ENCODE measurements at regions not wholly inside any gene's neighbourhood (a gene's known extent, or its start where the extent isn't known, plus 50 kb on each side); places are given as distances from the start of the nearest gene placed in this dataset.
"Not testable (repeated sequence)": the region's sequence is repeated elsewhere in the genome, so short reads cannot be mapped to it uniquely, and the experiment has no call there.

- DNase-seq = no peak
Observed at GRCh38 chr14:50020184-50020583, 96.2 kb downstream of the VCPKMT start.

DNA sequence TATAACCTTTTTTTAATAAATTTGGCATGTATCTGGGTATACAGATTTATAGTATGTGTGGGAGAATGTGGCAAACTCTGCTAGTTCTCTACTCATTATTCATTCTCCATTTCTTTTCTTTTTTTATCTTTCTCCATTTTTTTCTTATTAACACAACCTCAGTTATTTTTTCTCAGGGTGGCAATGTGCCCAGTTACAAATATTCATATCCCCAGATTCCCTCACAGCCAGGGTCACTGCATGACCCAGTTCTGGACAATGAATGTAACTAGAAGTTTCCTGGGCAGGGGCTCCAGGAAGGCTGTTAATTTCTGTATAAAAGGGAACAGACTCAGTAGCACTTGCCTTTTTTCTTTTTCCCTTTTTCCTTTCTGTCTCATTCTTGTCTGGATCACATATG, 95.6 kb downstream of the VCPKMT start:
- peak; percentile 55 for DNase-seq

GRCh38 chr14:50021261-50022031, 94.9 kb downstream of the VCPKMT start:
- no peak for DNase-seq

DNA sequence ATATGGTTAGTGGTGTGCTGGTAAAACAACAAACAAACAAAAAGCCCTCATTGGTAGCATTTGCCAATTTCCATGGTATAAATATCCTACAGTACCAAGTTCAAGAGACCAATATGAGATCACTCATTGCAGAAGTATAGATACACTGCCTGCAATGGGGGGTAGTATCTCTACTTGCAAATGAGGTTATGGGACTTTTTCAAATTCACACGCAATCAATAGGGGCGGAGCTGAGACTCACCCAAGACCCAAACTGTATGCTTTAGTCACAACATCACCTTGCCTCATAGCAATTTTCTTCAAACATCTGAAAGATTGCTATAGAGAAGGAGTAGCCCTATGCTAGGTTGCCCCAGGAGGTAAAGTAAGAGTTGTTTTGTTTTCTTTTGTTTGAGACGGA, 93.7 kb downstream of the VCPKMT start:
- DNase-seq = no peak

DNA sequence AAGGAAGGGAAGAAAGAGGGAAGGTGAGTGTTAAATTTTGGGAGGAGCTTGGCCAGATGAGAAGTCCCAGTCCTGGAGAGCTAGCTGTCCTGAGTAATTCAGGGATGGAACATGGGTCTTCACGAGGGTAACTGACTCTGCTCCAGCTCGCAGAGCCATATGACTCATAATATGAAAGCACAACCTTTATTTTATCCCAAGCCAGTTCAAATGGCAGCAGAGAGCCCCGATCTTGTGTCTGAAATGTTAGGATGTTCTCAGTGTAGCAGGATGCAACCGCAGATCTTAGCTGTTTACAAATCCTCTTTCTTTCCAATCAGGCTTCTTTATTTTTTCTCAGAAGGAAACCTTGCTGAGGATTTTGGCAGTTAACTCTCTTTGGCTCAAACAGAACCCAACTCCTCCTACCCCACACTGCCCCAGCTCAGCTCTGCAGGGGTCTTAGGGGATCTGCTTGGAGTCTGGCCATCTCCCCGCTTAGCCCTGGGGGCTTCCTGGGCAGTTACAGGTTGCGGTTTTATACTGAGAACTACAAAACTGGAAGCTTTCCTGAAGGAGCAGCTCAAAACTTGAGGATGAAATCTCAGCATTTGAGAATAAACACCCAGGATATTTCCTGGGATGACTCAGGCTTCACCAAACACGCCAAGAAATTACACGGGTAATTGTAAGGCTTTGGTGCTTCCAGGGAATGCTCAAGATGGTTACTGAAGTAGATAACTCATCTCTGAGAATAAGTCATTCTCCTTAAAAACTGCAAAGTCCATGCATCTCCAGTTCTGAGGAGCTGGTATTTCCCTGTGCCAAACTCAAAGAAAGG, 92.5 kb downstream of the VCPKMT start:
- DNase-seq = peak; percentile 78

DNA sequence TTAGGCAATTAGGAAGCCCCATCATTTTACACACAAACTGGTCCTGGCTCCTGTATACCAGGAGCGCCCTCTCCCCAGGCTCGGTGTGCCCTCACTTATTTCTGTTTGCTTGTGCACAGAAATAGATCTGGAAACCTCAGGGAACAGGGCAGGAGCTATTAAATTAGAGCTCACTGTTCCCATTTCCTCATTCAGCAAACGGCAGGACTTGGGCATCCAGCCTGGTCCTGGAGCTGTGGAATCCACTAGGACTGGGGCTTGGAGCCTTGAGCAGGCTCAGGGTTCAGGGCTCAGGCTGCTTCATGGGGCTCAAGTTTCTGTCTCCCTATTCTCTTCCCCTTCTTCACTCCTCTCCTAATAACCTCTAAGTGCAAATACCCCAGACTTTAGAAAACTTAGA, 91.3 kb downstream of the VCPKMT start:
- DNase-seq = no peak

DNA sequence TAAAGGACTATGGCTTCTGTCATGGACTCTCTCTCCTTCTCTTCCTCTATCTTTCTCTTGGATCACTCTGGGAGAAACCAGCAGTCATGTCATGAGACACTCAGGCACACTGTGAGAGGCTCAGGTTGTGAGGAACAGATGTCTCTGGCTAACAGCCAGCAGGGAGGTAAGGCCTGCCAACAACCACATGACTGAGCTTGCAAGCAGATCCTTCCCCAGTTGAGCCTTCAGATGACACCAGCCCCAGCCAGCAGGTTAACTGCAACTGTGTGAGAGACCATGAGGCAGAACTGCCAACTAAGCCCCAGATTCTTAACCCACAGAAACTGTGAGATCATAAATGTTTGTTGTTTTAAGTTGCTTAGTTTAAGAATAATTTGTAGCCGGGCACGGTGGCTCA, 90.6 kb downstream of the VCPKMT start:
- no peak for DNase-seq

DNA sequence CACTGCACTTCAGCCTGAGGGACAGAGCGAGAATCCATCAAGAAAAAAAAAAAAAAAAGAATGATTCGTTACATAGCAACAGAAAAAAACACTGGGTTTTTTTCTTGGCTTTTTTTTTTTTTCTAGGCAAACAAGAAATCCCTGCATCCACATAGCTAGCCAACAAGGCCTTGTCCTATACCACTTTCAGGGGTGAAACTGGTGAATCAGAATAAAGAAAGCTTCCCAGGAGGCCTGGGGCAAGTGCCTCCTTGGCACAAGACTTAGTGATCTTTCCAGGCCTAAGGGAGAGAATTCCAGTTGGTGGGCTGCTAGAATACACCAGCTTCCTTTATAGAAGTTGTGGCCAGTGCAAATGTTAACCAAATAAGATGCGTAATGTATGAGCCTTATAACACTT, 90.0 kb downstream of the VCPKMT start:
- no peak for DNase-seq

GRCh38 chr14:50027816-50028215, 88.6 kb downstream of the VCPKMT start:
- no peak for DNase-seq

DNA sequence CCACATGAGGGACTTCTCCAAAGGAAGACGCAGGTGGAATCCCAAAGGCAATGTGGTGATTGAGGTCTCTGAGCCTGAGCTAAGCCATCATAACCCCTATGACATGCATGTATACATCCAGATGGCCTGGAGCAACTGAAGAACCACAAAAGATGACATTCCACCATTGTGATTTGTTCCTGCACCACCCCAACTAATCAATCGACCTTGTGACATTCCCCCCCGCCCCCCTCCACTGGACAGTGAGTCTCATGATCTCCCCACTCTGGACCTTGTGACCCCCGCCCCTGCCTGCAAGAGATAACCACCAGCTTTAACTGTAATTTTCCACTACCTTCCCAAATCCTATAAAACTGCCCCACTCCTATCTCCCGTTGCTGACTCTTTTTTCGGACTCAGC, 87.9 kb downstream of the VCPKMT start:
- no peak for DNase-seq

DNA sequence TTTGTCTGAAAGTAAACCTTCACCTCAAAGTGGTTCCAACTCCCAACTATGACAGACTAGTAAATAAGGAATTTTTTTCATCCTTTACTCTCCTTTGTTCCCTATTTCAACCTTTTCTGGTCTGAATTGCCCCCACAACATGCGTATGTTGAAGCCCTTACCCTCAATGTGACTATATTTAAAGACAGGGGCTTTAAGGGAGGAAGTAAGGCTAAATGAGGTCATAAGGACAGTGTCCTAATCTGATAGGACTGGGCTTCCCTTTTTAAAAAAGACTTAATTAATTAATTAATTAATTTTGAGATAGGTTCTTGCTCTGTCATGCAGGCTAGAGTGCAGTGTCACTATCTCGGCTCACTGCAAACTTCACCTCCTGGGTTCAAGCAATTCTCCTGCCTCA, 86.3 kb downstream of the VCPKMT start:
- DNase-seq = no peak

- DNase-seq = not testable (repeated sequence)
Observed at GRCh38 chr14:50030911-50031310, 85.5 kb downstream of the VCPKMT start.

DNA sequence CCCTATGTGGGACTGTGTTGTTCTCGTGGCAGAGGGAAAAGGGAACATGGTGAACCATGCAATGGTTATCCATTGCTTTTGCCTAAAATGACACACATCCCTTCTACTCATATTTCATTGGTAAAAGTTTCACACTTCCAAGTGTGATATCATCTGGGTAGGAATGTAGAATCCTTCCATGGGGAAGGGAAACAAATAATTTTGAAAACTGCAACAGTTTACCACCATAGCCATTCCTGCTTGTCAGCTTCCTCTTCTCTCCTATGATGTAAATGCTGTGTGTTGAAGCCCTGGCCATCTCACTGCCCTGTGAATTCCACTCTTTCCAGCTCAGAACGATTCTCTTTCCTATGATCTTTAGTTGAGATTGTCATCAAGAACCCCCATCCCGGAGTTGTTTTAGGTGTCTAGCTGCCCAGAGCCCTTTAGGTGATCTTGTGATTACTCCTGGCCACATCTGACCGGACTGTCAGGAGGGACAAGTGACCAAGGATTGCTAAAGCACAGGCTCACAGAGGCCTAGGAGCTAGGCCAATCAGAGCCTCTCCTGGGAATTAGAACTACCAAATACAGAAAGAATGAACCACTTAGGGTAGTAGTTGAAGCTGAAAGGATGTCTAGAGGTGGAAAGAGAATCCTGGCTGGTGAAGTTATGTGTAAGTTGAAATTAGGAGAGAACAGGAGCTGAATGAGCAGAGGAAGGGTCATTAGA, 84.6 kb downstream of the VCPKMT start:
- peak; percentile 76 for DNase-seq

DNA sequence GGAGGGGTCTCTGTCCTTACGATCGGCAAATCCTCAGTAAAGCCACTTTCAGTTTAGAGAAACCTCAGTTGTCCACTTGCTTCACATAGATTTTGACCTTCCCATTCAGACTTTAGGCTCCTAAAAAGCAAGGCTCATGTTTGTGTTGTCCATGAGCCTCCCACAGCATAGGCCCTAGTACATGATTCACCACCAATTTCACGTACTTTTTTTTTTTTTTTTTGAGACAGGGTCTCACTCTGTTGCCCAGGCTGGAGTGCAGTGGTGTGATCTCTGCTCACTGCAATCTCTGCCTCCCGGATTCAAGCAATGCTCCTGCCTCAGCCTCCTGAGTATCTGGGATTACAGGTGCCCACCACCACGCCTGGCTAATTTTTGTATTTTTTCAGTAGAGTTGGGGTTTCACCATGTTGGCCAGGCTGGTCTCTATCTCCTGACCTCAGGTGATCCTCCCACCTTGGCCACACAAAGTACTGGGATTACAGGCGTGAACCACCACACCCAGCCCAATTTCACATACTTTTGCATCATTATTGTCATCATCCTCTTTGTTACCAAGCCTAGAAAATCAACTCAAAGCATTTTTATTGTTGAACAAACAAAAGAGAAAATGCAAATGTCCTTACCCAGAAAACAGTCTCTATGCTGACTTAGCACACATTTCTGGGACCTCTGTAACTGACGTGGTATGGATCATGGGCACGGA, 83.8 kb downstream of the VCPKMT start:
- DNase-seq = not testable (repeated sequence)

DNA sequence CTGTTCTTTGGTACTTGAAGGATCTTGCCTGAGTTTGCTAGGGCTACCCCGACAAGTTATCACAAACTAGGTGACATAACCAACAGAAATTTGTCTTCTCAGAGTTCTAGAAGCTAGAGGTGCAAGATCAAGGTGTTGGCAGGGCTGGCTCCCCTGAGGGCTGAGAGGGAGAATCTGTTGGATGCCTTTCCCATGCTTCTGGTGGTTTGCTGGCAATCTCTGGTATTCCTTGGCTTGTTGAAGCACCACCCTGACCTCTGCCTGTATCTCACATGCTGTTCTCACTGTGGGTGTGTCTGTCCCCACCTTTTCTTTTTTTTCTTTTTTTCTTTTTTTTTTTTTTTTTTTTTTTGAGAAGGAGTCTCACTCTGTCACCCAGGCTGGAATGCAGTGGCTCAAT, 81.2 kb downstream of the VCPKMT start:
- no peak for DNase-seq

DNA sequence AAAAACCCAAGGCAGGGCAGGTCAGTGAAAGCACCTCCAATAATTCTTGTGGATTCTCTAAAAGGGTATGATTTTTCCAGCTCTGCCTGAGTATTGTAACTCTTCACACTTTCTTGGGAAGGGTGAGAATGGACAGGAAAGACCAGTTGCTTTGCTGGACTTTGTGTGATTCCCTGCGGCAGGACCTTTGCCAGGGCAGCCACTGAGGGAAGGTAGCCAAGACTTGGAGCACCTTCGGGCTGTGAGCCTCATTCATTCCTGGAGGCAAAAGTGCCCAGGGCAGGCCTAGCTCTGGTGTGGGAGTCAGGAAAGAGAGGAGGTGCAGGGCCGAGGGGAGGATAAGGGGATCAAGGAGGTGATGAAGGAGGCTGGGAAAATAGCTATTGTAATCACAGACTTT, 80.2 kb downstream of the VCPKMT start:
- no peak for DNase-seq

DNA sequence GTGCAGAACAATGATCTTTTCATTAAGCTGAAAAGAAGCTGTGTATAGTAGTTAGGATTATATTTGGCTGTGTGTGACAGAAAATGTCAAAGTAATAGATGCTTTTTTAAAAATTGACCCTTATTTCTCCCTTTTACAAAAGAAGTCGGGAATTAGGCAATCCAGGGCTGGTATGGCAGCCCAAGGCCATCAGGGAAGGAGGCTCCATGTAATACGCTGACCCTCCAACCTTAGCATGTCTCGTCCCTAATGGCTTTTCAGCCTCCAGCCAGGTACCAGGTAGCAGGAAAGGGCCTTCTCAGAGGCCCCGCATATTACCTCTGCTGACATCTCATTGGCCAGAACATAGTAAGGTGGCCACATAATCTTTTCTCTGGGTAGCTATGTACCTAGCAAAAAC, 79.7 kb downstream of the VCPKMT start:
- no peak for DNase-seq

DNA sequence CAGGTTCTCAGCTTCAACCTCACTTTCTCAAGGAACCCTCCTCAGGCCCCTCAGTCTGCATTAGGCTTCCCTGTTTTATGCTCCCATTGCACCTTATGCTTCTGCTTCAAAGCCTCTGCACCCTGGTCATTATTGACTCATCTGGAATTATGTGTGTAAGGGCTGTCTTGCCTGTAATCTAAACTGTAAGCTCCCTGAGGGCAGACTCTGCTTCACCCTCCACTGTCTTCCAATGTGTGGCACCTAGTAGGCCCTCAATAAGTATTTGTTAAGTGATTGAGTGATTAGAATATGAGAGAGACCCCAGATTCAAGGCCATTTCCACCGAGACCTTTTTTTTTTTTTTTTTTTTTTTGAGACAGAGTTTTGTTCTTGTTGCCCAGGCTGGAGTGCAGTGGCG, 79.1 kb downstream of the VCPKMT start:
- no peak for DNase-seq

DNA sequence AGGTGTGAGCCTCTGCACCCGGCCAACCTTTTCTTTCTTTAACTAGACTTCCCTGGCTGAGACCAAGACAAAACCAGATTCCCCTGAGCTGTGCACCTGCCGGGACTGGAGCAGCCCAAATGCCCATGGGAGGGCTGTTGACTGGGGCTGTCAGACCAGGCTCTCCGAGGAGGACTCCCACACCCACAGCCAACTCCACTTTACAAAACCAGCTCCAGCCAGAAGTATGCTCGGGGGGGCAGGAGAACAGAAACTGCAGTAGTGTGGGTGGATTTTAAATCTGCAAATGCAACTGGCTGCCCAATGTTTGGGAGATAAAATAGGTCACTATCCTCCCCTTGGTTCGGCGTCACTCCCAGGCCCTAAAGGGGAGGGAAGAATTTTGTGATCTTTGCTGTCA, 78.5 kb downstream of the VCPKMT start:
- DNase-seq = no peak

- peak; percentile 99 for DNase-seq
Observed at GRCh38 chr14:50038398-50039119, 77.8 kb downstream of the VCPKMT start.

DNA sequence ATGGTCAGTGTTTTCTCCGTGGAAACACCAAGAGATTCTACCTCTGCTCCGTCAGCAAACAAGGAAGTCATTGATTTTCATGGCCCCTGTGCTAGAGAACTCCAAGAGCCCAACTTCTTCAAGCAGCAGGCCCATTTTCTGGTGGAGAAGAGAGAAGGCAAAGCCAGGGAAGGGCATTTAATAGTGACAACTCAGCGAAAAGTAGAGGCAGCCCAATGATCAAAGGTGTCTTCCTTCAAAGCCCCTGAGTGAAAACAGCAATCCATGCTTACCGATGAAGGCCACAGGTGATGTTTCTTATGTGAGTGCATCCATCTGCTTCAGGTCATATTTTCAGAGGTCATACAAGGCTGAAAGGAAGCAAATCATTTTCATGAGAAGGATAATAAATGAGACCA, 77.3 kb downstream of the VCPKMT start:
- no peak for DNase-seq
